Right lobe of liver (tissue), 4 donors: ENCODE measurements at regions not wholly inside any gene's neighbourhood (a gene's known extent, or its start where the extent isn't known, plus 50 kb on each side); places are given as distances from the start of the nearest gene placed in this dataset.

ENCODE experiments used
- POLR2A ChIP-seq: fragments of 450-650 bp; IDR thresholded peaks from one replicate; pipeline ENCODE4 v1.6.1; 2017; ENCODE audit warnings: antibody characterized with exemption, mild to moderate bottlenecking
- TF ChIP-seq, protein P1 (sequence below), 4 donors: fragments of 200-600 bp in 3 of 4; fragments of 450-650 bp in 1 of 4; IDR thresholded peaks; one replicate each; pipeline versions ENCODE4 v1.5.1 to v1.8.0; 2016 to 2022; ENCODE audit warnings: antibody characterized with exemption in 4 of 4, mild to moderate bottlenecking in 2 of 4
- donor health status: DM: no; HTN: no; CAD: no.
- donor health status: DM: no; HTN: no; CAD: no.
- donor health status: DM: no; HTN: yes; CAD: no.

- TF ChIP-seq, protein P1, sequence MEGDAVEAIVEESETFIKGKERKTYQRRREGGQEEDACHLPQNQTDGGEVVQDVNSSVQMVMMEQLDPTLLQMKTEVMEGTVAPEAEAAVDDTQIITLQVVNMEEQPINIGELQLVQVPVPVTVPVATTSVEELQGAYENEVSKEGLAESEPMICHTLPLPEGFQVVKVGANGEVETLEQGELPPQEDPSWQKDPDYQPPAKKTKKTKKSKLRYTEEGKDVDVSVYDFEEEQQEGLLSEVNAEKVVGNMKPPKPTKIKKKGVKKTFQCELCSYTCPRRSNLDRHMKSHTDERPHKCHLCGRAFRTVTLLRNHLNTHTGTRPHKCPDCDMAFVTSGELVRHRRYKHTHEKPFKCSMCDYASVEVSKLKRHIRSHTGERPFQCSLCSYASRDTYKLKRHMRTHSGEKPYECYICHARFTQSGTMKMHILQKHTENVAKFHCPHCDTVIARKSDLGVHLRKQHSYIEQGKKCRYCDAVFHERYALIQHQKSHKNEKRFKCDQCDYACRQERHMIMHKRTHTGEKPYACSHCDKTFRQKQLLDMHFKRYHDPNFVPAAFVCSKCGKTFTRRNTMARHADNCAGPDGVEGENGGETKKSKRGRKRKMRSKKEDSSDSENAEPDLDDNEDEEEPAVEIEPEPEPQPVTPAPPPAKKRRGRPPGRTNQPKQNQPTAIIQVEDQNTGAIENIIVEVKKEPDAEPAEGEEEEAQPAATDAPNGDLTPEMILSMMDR (IDR thresholded peaks at IDR 0.05): no peak
- no peak for TF ChIP-seq POLR2A
These were observed 53.6 kb upstream of the GATA2 start for GRCh38 chr3:128546646-128547045.
